H9 (cell line): ENCODE measurements at regions not wholly inside any gene's neighbourhood (a gene's known extent, or its start where the extent isn't known, plus 50 kb on each side); places are given as distances from the start of the nearest gene placed in this dataset.

Experiments
- DNase-seq: peaks from one replicate; pipeline ENCODE4 v3.0.0-alpha.2; 2017
- H2AFZ ChIP-seq: one replicate; pipeline ENCODE4 v1.6.1; 2013; ENCODE audit warnings: mild to moderate bottlenecking, low read length, control low read depth, moderate library complexity
- H2AK5ac ChIP-seq: 2 replicates; pipeline ENCODE4 v1.6.1; 2013; ENCODE audit warnings: low read length, control low read depth, mixed read lengths; ENCODE audit not compliant: insufficient read length
- H2BK120ac ChIP-seq: one replicate; pipeline ENCODE4 v1.6.1; 2013; ENCODE audit warnings: low read depth, mild to moderate bottlenecking, low read length, control low read depth, inconsistent platforms; ENCODE audit not compliant: poor library complexity, severe bottlenecking
- H2BK12ac ChIP-seq: 2 replicates; pipeline ENCODE4 v1.6.1; 2013; ENCODE audit warnings: low read length, control low read depth, mixed read lengths, low read depth; ENCODE audit not compliant: insufficient read length
- H2BK15ac ChIP-seq: 2 replicates; pipeline ENCODE4 v1.6.1; 2013; ENCODE audit warnings: low read depth, low read length, control low read depth
- H2BK20ac ChIP-seq: one replicate; pipeline ENCODE4 v1.6.1; 2013; ENCODE audit warnings: low read depth, mild to moderate bottlenecking, low read length, control low read depth, inconsistent platforms; ENCODE audit not compliant: poor library complexity, severe bottlenecking
- H2BK5ac ChIP-seq: 2 replicates; pipeline ENCODE4 v1.6.1; 2013; ENCODE audit warnings: low read length, control low read depth, mixed read lengths; ENCODE audit not compliant: insufficient read length
- H3K14ac ChIP-seq: 2 replicates; pipeline ENCODE4 v1.6.1; 2013; ENCODE audit warnings: low read length, control low read depth; ENCODE audit not compliant: insufficient read depth
- H3K18ac ChIP-seq: 2 replicates; pipeline ENCODE4 v1.6.1; 2013; ENCODE audit warnings: low read depth, mild to moderate bottlenecking, mixed read lengths, low read length, control low read depth; ENCODE audit not compliant: insufficient read length
- H3K23ac ChIP-seq: 2 replicates; pipeline ENCODE4 v1.6.1; 2013; ENCODE audit warnings: low read length, control low read depth, mixed read lengths, low read depth; ENCODE audit not compliant: insufficient read length
- H3K23me2 ChIP-seq: 2 replicates; pipeline ENCODE4 v1.6.1; 2013; ENCODE audit warnings: low read depth, mild to moderate bottlenecking, mixed read lengths, low read length, control low read depth; ENCODE audit not compliant: insufficient read length, poor library complexity, severe bottlenecking
- H3K27ac ChIP-seq: 2 replicates; pipeline ENCODE4 v1.5.1; 2013; ENCODE audit warnings: low read length, control low read depth, mixed read lengths, low read depth; ENCODE audit not compliant: insufficient read length
- H3K27me3 ChIP-seq: 2 replicates; pipeline ENCODE4 v1.6.1; 2013; ENCODE audit warnings: low read length, control low read depth, inconsistent platforms; ENCODE audit not compliant: insufficient read depth
- H3K4ac ChIP-seq: 2 replicates; pipeline ENCODE4 v1.6.1; 2013; ENCODE audit warnings: low read depth, mild to moderate bottlenecking, control low read depth, inconsistent platforms, low read length, moderate library complexity
- H3K4me1 ChIP-seq: 2 replicates; pipeline ENCODE4 v1.6.1; 2013; ENCODE audit warnings: low read length, control low read depth, inconsistent platforms; ENCODE audit not compliant: insufficient read depth
- H3K4me2 ChIP-seq: 2 replicates; pipeline ENCODE4 v1.6.1; 2013; ENCODE audit warnings: low read length, control low read depth, mixed read lengths; ENCODE audit not compliant: insufficient read length, insufficient read depth
- H3K56ac ChIP-seq: 2 replicates; pipeline ENCODE4 v1.6.1; 2013; ENCODE audit warnings: low read depth, mild to moderate bottlenecking, mixed read lengths, low read length, control low read depth; ENCODE audit not compliant: insufficient read length
- H3K79me1 ChIP-seq: 2 replicates; pipeline ENCODE4 v1.6.1; 2013; ENCODE audit warnings: low read depth, mild to moderate bottlenecking, moderate library complexity, low read length, control low read depth, inconsistent platforms; ENCODE audit not compliant: insufficient read depth, poor library complexity, severe bottlenecking
- H3K79me2 ChIP-seq: 2 replicates; pipeline ENCODE4 v1.6.1; 2013; ENCODE audit warnings: low read length, control low read depth, inconsistent platforms; ENCODE audit not compliant: insufficient read depth
- H3K9ac ChIP-seq: 2 replicates; pipeline ENCODE4 v1.6.1; 2013; ENCODE audit warnings: low read length, control low read depth, mixed read lengths; ENCODE audit not compliant: insufficient read length; ENCODE audit errors: extremely low read depth
- H3K9me3 ChIP-seq: one replicate; pipeline ENCODE4 v1.6.1; 2013; ENCODE audit warnings: low read depth, low read length, inconsistent platforms; ENCODE audit not compliant: control insufficient read depth
- H3T11ph ChIP-seq: one replicate; pipeline ENCODE4 v1.6.1; 2013; ENCODE audit warnings: mild to moderate bottlenecking, low read length, control low read depth, inconsistent platforms
- H4K20me1 ChIP-seq: one replicate; pipeline ENCODE4 v1.6.1; 2013; ENCODE audit not compliant: control insufficient read depth, insufficient read length, insufficient read depth
- H4K5ac ChIP-seq: 2 replicates; pipeline ENCODE4 v1.6.1; 2013; ENCODE audit warnings: low read depth, mild to moderate bottlenecking, mixed read lengths, low read length, control low read depth; ENCODE audit not compliant: insufficient read length
- H4K8ac ChIP-seq: replicated peaks from 2 replicates; pipeline ENCODE4 v1.6.1; 2013; ENCODE audit warnings: low read length, control low read depth, mixed read lengths, low read depth; ENCODE audit not compliant: insufficient read length
- H4K91ac ChIP-seq: 2 replicates; pipeline ENCODE4 v1.6.1; 2013; ENCODE audit warnings: low read depth, mild to moderate bottlenecking, moderate library complexity, mixed read lengths, low read length, control low read depth; ENCODE audit not compliant: insufficient read length
- H3K27ac Mint-ChIP-seq, 3 experiments: 2 replicates in 2 of 3; 3 replicates in 1 of 3; pipeline ENCODE4 v1.8.0; 2020 to 2021; ENCODE audit warnings: mixed read lengths in 3 of 3, mild to moderate bottlenecking in 1 of 3, moderate library complexity in 1 of 3
- H3K27me3 Mint-ChIP-seq: 2 replicates; pipeline ENCODE4 v1.8.0; 2021; ENCODE audit warnings: low read depth, mild to moderate bottlenecking, moderate library complexity, mixed read lengths
- H3K36me3 Mint-ChIP-seq, 3 experiments: 2 replicates in 2 of 3; 3 replicates in 1 of 3; pipeline ENCODE4 v1.8.0; 2020 to 2021; ENCODE audit warnings: low read depth in 3 of 3, mixed read lengths in 3 of 3; ENCODE audit not compliant: insufficient read depth in 1 of 3
- H3K4me1 Mint-ChIP-seq, 2 experiments: 2 replicates each; pipeline ENCODE4 v1.8.0; 2020; ENCODE audit warnings: mixed read lengths in 2 of 2
- H3K4me3 Mint-ChIP-seq, 2 experiments: 2 replicates in 1 of 2; 3 replicates in 1 of 2; pipeline ENCODE4 v1.8.0; 2020 to 2021; ENCODE audit warnings: mild to moderate bottlenecking in 2 of 2, mixed read lengths in 2 of 2, moderate library complexity in 1 of 2
- H3K9me3 Mint-ChIP-seq, 2 experiments: 2 replicates in 1 of 2; 3 replicates in 1 of 2; pipeline ENCODE4 v1.8.0; 2020; ENCODE audit warnings: mild to moderate bottlenecking in 2 of 2, mixed read lengths in 2 of 2, moderate library complexity in 1 of 2
- WGBS: extraction: QIAGEN DNeasy Blood & Tissue Kit; methylation state at CpG from one replicate; pipeline ENCODE4 v1.1.7; 2013; ENCODE audit warnings: missing lambda C conversion rate, low lambda C conversion rate, mixed read lengths; ENCODE audit not compliant: insufficient read length; ENCODE audit errors: extremely low coverage; 5-methylcytosine and 5-hydroxymethylcytosine counted together
- TF ChIP-seq, protein P1 (sequence below): fragments of 200-600 bp; sonication (generic); conservative IDR thresholded peaks from 3 replicates; pipeline ENCODE4 v1.8.0; 2021; ENCODE audit warnings: antibody characterized with exemption, mild to moderate bottlenecking

DNA sequence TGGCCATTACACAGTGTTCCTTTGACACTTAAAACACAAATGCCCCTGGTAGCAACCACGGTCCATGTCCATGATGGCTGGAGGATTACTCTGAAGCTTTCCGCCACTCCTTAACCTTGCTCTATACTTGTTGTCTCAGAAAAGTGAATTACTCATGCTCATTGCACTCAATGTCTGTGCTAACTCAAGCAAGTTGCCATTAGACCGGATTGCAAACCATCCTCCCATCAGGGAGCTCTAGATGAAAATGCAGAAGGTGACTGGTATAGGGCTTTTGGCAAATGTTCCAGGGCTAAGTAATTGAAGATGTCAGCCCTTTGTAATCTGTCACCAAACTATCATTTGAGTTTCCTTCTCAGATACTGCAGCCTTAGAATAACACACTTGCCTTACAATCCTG, 1288.3 kb upstream of the B3GALT2 start:
- no peaks in the 10 kb centered on the region for H3K79me1 ChIP-seq
- H4K91ac ChIP-seq = no peak overlapping the region
- Mint-ChIP-seq H3K27me3 (no peaks in the 10 kb centered on the region), H3K4me1 (no peaks in the 10 kb centered on the region), H3K27ac (no peak overlapping the region), H3K4me3 (no peak overlapping the region), H3K9me3 (no peaks in the 10 kb centered on the region; a peak in 1 of 5 replicates), H3K36me3 (no peaks in the 10 kb centered on the region)
- no peak overlapping the region for H3K23ac ChIP-seq
- no peaks in the 10 kb centered on the region for H3K23me2 ChIP-seq
- no peak overlapping the region for H2BK15ac ChIP-seq
- WGBS = no CpG with 5 or more reads among the region's 3 CpGs
- H3K14ac ChIP-seq = no peak overlapping the region
- no peak overlapping the region for H4K8ac ChIP-seq
- no peaks in the 10 kb centered on the region for H3K4me1 ChIP-seq
- H3K4me2 ChIP-seq = no peak overlapping the region
- TF ChIP-seq, protein P1, sequence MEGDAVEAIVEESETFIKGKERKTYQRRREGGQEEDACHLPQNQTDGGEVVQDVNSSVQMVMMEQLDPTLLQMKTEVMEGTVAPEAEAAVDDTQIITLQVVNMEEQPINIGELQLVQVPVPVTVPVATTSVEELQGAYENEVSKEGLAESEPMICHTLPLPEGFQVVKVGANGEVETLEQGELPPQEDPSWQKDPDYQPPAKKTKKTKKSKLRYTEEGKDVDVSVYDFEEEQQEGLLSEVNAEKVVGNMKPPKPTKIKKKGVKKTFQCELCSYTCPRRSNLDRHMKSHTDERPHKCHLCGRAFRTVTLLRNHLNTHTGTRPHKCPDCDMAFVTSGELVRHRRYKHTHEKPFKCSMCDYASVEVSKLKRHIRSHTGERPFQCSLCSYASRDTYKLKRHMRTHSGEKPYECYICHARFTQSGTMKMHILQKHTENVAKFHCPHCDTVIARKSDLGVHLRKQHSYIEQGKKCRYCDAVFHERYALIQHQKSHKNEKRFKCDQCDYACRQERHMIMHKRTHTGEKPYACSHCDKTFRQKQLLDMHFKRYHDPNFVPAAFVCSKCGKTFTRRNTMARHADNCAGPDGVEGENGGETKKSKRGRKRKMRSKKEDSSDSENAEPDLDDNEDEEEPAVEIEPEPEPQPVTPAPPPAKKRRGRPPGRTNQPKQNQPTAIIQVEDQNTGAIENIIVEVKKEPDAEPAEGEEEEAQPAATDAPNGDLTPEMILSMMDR = no peak
- H2BK120ac ChIP-seq = no peak overlapping the region
- no peaks in the 10 kb centered on the region for H3K9me3 ChIP-seq
- no peak overlapping the region for H2BK5ac ChIP-seq
- H3T11ph ChIP-seq = no peak overlapping the region
- H3K27me3 ChIP-seq = no peaks in the 10 kb centered on the region
- DNase-seq = no peak
- no peaks in the 10 kb centered on the region for H4K20me1 ChIP-seq
- no peak overlapping the region for H3K18ac ChIP-seq
- no peak overlapping the region for H2BK12ac ChIP-seq
- H3K4ac ChIP-seq = no peak overlapping the region
- no peak overlapping the region for H2AK5ac ChIP-seq
- H3K56ac ChIP-seq = no peak overlapping the region
- no peak overlapping the region for H3K9ac ChIP-seq
- H3K27ac ChIP-seq = no peak overlapping the region
- no peaks in the 10 kb centered on the region for H3K79me2 ChIP-seq
- H2AFZ ChIP-seq = no peak overlapping the region
- H4K5ac ChIP-seq = no peak overlapping the region
- no peak overlapping the region for H2BK20ac ChIP-seq
